Kidney (tissue), 13 donors: ENCODE measurements at regions not wholly inside any gene's neighbourhood (a gene's known extent, or its start where the extent isn't known, plus 50 kb on each side); places are given as distances from the start of the nearest gene placed in this dataset.

Source experiments
- DNase-seq, 5 donors: peaks; one replicate each; pipeline ENCODE4 v3.0.0-alpha.2; 2013 to 2020
- FAIRE-seq: peaks from 2 replicates; lab custom pipeline; 2012; peaks lifted over from hg19 to GRCh38; lab: Jason Lieb, UNC
- H3K27ac ChIP-seq, 2 donors: one replicate each; pipeline ENCODE4 v1.7.0; 2013; ENCODE audit warnings: low read depth in 2 of 2, low read length in 2 of 2, inconsistent platforms in 1 of 2
- H3K27me3 ChIP-seq: one replicate; pipeline ENCODE4 v1.7.1; 2013; ENCODE audit warnings: low read length, inconsistent platforms; ENCODE audit not compliant: control insufficient read depth, insufficient read depth
- H3K36me3 ChIP-seq, 3 donors: one replicate each; pipeline versions ENCODE4 v1.7.0 to v1.7.1; 2013; ENCODE audit warnings: low read length in 3 of 3, control low read depth in 1 of 3, inconsistent platforms in 1 of 3; ENCODE audit not compliant: insufficient read depth in 3 of 3, control insufficient read depth in 2 of 3
- H3K4me1 ChIP-seq, 3 donors: one replicate each; pipeline versions ENCODE4 v1.7.0 to v1.7.1; 2013; ENCODE audit warnings: low read length in 3 of 3, inconsistent platforms in 1 of 3, low read depth in 1 of 3; ENCODE audit not compliant: control insufficient read depth in 2 of 3, insufficient read depth in 2 of 3
- H3K4me3 ChIP-seq, 3 donors: one replicate each; pipeline versions ENCODE4 v1.7.0 to v1.8.1; 2013; ENCODE audit warnings: low read length in 3 of 3, control low read depth in 1 of 3, inconsistent platforms in 1 of 3
- H3K9ac ChIP-seq, 3 donors: one replicate each; pipeline versions ENCODE4 v1.7.0 to v1.7.1; 2013; ENCODE audit warnings: low read length in 3 of 3, control low read depth in 1 of 3, inconsistent platforms in 1 of 3
- H3K9me3 ChIP-seq, 3 donors: one replicate each; pipeline versions ENCODE4 v1.7.0 to v1.7.1; 2013; ENCODE audit warnings: low read length in 3 of 3, control low read depth in 1 of 3, inconsistent platforms in 1 of 3; ENCODE audit not compliant: control insufficient read depth in 2 of 3, insufficient read depth in 1 of 3
- intact Hi-C: fragments of 100-400 bp; cut with DNase I; formaldehyde crosslinking; loops from one replicate; pipeline ENCODE4 v1.11.1; 2022
- TF ChIP-seq, protein P1 (sequence below): IDR thresholded peaks from 3 replicates; pipeline ENCODE4 v1.5.1; 2012; ENCODE audit warnings: mild to moderate bottlenecking, moderate library complexity, borderline replicate concordance; ENCODE audit not compliant: insufficient read depth; ENCODE audit errors: extremely low read depth
- donor health status: control.
- donor health status: control.
- donor health status: control.
- donor health status: control.
- donor health status: control.
- donor health status: DM: yes; HTN: yes; CAD: no.
- donor health status: Normal renal cell carcinoma (clear cell type).

GRCh38 chr5:97915106-97915505 lies 732.1 kb upstream of the RIOK2 start:
- FAIRE-seq = no peak
- intact Hi-C loops = no loop called here

DNA sequence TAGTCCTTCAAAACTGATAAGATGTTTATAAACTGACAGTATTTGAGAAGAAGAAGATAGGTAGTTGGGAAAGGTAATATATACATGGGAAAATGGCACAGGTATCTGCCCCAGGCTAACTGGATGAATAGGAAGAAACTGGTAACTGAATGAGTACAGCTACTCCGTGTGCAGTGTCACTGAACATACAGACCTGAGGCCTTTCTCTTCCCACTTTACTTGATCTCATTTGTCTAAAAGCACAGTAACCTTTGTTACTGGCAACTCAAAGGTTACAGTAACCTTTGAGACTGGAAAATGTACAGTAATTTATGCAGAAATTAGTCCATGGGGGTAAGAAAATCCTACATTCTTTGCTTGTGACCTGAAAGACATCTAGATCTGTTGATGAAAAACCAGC lies 735.0 kb upstream of the RIOK2 start:
- H3K4me1 ChIP-seq = no peaks in the 10 kb centered on the region
- no peak overlapping the region for H3K27ac ChIP-seq
- no peak for DNase-seq
- intact Hi-C loops = no loop called here
- no peaks in the 10 kb centered on the region for H3K27me3 ChIP-seq
- FAIRE-seq = no peak
- H3K9ac ChIP-seq = no peak overlapping the region
- no peaks in the 10 kb centered on the region for H3K36me3 ChIP-seq
- TF ChIP-seq, protein P1, sequence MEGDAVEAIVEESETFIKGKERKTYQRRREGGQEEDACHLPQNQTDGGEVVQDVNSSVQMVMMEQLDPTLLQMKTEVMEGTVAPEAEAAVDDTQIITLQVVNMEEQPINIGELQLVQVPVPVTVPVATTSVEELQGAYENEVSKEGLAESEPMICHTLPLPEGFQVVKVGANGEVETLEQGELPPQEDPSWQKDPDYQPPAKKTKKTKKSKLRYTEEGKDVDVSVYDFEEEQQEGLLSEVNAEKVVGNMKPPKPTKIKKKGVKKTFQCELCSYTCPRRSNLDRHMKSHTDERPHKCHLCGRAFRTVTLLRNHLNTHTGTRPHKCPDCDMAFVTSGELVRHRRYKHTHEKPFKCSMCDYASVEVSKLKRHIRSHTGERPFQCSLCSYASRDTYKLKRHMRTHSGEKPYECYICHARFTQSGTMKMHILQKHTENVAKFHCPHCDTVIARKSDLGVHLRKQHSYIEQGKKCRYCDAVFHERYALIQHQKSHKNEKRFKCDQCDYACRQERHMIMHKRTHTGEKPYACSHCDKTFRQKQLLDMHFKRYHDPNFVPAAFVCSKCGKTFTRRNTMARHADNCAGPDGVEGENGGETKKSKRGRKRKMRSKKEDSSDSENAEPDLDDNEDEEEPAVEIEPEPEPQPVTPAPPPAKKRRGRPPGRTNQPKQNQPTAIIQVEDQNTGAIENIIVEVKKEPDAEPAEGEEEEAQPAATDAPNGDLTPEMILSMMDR = no peak
- no peak overlapping the region for H3K4me3 ChIP-seq
- no peaks in the 10 kb centered on the region for H3K9me3 ChIP-seq

More at GRCh38 chr5:97915106-97915505, 732.1 kb upstream of the RIOK2 start:
- Histone ChIP-seq H3K27me3 (no peaks in the 10 kb centered on the region), H3K9me3 (no peaks in the 10 kb centered on the region), H3K9ac (no peak overlapping the region), H3K36me3 (no peaks in the 10 kb centered on the region), H3K4me1 (no peaks in the 10 kb centered on the region), H3K27ac (no peak overlapping the region), H3K4me3 (no peak overlapping the region)
- TF ChIP-seq, protein P1 = no peak
- no peak for DNase-seq

- DNase-seq = no peak
- Histone ChIP-seq H3K36me3 (no peaks in the 10 kb centered on the region), H3K9me3 (no peaks in the 10 kb centered on the region), H3K4me3 (no peak overlapping the region), H3K4me1 (no peaks in the 10 kb centered on the region), H3K9ac (no peak overlapping the region), H3K27ac (no peak overlapping the region), H3K27me3 (no peaks in the 10 kb centered on the region)
- intact Hi-C loops = no loop called here
- TF ChIP-seq, protein P1 = no peak
- FAIRE-seq = no peak
These were observed 735.6 kb upstream of the RIOK2 start for GRCh38 chr5:97918620-97919019.

GRCh38 chr5:97919719-97920118 lies 736.7 kb upstream of the RIOK2 start:
- Histone ChIP-seq H3K27ac (no peak overlapping the region), H3K27me3 (no peaks in the 10 kb centered on the region), H3K9me3 (no peaks in the 10 kb centered on the region), H3K36me3 (no peaks in the 10 kb centered on the region), H3K9ac (no peak overlapping the region), H3K4me1 (no peaks in the 10 kb centered on the region), H3K4me3 (no peak overlapping the region)
- intact Hi-C loops = no loop called here
- TF ChIP-seq, protein P1 = no peak
- FAIRE-seq (no peak), DNase-seq (no peak)
